ENCODE measurements at regions not wholly inside any gene's neighbourhood (a gene's known extent, or its start where the extent isn't known, plus 50 kb on each side); places are given as distances from the start of the nearest gene placed in this dataset.

GRCh38 chr20:39571171-39571570, 609.0 kb downstream of the DHX35 start:
- ChIA-PET POLR2A (no interaction called here), CTCF (interaction anchor here (1.3 kb wide), 1 partner anchor 25 kb away, joined by 3 read pairs; no protein-coding TSS in a partner anchor)
- TF ChIP-seq CTCF (IDR thresholded peaks at IDR 0.05; ENCODE audit: control extremely low read depth, extremely low read depth, low read depth, missing control alignments): no peak
- no peak for DNase-seq (ENCODE audit: extremely low spot score)

- ChIA-PET CTCF (no interaction called here), POLR2A (no interaction called here)
- TF ChIP-seq CTCF (IDR thresholded peaks at IDR 0.05; ENCODE audit: control extremely low read depth, extremely low read depth, low read depth, missing control alignments): no peak
- DNase-seq (ENCODE audit: extremely low spot score): no peak
Measured at GRCh38 chr20:39568109-39568508, 606.0 kb downstream of the DHX35 start.

- DNase-seq (ENCODE audit: extremely low spot score): no peak
- CTCF ChIA-PET: interaction anchor here (1.0 to 1.3 kb wide), 2 partner anchors 9 to 10 kb away, joined by 3 read pairs; no protein-coding TSS in a partner anchor
- no peak for TF ChIP-seq CTCF (IDR thresholded peaks at IDR 0.05; ENCODE audit: control extremely low read depth, extremely low read depth, low read depth, missing control alignments)
- POLR2A ChIA-PET: no interaction called here
Measured at GRCh38 chr20:39563349-39563748, 601.2 kb downstream of the DHX35 start.

GRCh38 chr20:39554341-39554740, 592.2 kb downstream of the DHX35 start:
- ChIA-PET CTCF (interaction anchor here (1.6 kb wide), 1 partner anchor 9 kb away, joined by 3 read pairs; no protein-coding TSS in a partner anchor), POLR2A (no interaction called here)
- no peak for TF ChIP-seq CTCF (IDR thresholded peaks at IDR 0.05; ENCODE audit: control extremely low read depth, extremely low read depth, low read depth, missing control alignments)
- no peak for DNase-seq (ENCODE audit: extremely low spot score)

GRCh38 chr20:39553120-39553519, 591.0 kb downstream of the DHX35 start:
- CTCF ChIA-PET: interaction anchor here (1.6 kb wide), 1 partner anchor 10 kb away, joined by 3 read pairs; no protein-coding TSS in a partner anchor
- no peak for TF ChIP-seq CTCF (IDR thresholded peaks at IDR 0.05; ENCODE audit: control extremely low read depth, extremely low read depth, low read depth, missing control alignments)
- no peak for DNase-seq (ENCODE audit: extremely low spot score)
- POLR2A ChIA-PET: no interaction called here

- no peak for TF ChIP-seq CTCF (IDR thresholded peaks at IDR 0.05; ENCODE audit: control extremely low read depth, extremely low read depth, low read depth, missing control alignments)
- DNase-seq (ENCODE audit: extremely low spot score): no peak
- ChIA-PET CTCF (no interaction called here), POLR2A (no interaction called here)
Measured at GRCh38 chr20:39549733-39550132, 587.6 kb downstream of the DHX35 start.

All from GM10248 (cell line).